Tibial nerve (tissue), 3 donors: ENCODE measurements at regions not wholly inside any gene's neighbourhood (a gene's known extent, or its start where the extent isn't known, plus 50 kb on each side); places are given as distances from the start of the nearest gene placed in this dataset.
"Not testable (repeated sequence)": the region's sequence is repeated elsewhere in the genome, so short reads cannot be mapped to it uniquely, and the experiment has no call there.

Source experiments
- POLR2A ChIP-seq, 2 donors: fragments of 450-650 bp; IDR thresholded peaks; one replicate each; pipeline ENCODE4 v1.6.1; 2017; ENCODE audit warnings: antibody characterized with exemption in 2 of 2, mild to moderate bottlenecking in 2 of 2, moderate library complexity in 2 of 2
- TF ChIP-seq, protein P1 (sequence below), 5 experiments: fragments of 200-600 bp in 3 of 5; fragments of 450-650 bp in 2 of 5; sonication (generic) in 3 of 5; IDR thresholded peaks; one replicate each; pipeline ENCODE4 v1.5.1; 2016 to 2019; ENCODE audit warnings: antibody characterized with exemption in 5 of 5, mild to moderate bottlenecking in 3 of 5, moderate library complexity in 2 of 5

DNA sequence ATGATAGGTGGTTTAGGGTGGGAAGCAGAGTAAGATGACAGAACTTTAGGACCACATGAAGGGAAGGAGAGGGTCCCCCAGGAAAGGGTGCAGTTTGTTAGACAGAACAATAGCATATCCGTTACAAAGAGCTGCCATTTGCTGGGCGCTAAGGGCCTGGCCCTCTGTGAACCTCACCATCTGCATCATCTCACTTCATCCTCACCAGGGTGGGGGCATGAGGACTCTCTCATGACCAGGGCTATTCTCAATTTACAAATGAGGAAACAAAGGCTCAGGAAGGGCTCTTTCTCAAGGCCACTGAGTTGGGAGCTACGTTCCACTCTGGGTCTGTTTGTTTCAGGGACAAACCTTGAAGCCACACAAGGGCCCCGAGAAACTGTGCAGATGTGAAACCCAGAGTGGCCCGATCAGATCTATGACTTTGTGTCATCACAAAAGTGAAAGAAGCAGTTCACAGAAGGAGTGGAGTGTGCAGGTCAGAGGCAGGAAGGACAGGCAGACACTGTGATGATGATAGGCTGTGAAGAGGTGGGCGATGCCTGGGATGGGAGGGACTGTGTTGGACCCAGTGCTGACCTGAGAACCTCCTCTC, 304.8 kb upstream of the PLGLB2 start:
- TF ChIP-seq, protein P1, sequence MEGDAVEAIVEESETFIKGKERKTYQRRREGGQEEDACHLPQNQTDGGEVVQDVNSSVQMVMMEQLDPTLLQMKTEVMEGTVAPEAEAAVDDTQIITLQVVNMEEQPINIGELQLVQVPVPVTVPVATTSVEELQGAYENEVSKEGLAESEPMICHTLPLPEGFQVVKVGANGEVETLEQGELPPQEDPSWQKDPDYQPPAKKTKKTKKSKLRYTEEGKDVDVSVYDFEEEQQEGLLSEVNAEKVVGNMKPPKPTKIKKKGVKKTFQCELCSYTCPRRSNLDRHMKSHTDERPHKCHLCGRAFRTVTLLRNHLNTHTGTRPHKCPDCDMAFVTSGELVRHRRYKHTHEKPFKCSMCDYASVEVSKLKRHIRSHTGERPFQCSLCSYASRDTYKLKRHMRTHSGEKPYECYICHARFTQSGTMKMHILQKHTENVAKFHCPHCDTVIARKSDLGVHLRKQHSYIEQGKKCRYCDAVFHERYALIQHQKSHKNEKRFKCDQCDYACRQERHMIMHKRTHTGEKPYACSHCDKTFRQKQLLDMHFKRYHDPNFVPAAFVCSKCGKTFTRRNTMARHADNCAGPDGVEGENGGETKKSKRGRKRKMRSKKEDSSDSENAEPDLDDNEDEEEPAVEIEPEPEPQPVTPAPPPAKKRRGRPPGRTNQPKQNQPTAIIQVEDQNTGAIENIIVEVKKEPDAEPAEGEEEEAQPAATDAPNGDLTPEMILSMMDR (IDR thresholded peaks at IDR 0.05) = not testable (repeated sequence)
- not testable (repeated sequence) for TF ChIP-seq POLR2A (IDR thresholded peaks at IDR 0.05)
